ENCODE measurements at regions not wholly inside any gene's neighbourhood (a gene's known extent, or its start where the extent isn't known, plus 50 kb on each side); places are given as distances from the start of the nearest gene placed in this dataset.

GRCh38 chr6:145206247-145206907 lies 528.9 kb downstream of the EPM2A start:
- in situ Hi-C loops (cut with MboI; ENCODE audit: low pct_unique_long_range_greater_than_20kb, low sequenced_read_pairs), result no loop called here
- no peak for DNase-seq

- in situ Hi-C loops (cut with MboI; ENCODE audit: low pct_unique_long_range_greater_than_20kb, low sequenced_read_pairs), result no loop called here
- DNase-seq, result no peak
Observed at GRCh38 chr6:145208474-145208873, 526.8 kb downstream of the EPM2A start.

- DNase-seq, result no peak
- in situ Hi-C loops (cut with MboI; ENCODE audit: low pct_unique_long_range_greater_than_20kb, low sequenced_read_pairs), result no loop called here
Observed at GRCh38 chr6:145209272-145209671, 526.0 kb downstream of the EPM2A start.

- in situ Hi-C loops (cut with MboI; ENCODE audit: low pct_unique_long_range_greater_than_20kb, low sequenced_read_pairs), result no loop called here
- DNase-seq, result peak; percentile 12
Observed at GRCh38 chr6:145212813-145213212, 522.5 kb downstream of the EPM2A start.

- no peak for DNase-seq
- in situ Hi-C loops (cut with MboI; ENCODE audit: low pct_unique_long_range_greater_than_20kb, low sequenced_read_pairs), result no loop called here
Observed at GRCh38 chr6:145213614-145214013, 521.7 kb downstream of the EPM2A start.

- DNase-seq, result peak; percentile 49
- in situ Hi-C loops (cut with MboI; ENCODE audit: low pct_unique_long_range_greater_than_20kb, low sequenced_read_pairs), result no loop called here
Observed at GRCh38 chr6:145214570-145214969, 520.8 kb downstream of the EPM2A start.

GRCh38 chr6:145224450-145224849 lies 510.9 kb downstream of the EPM2A start:
- DNase-seq, result no peak
- in situ Hi-C loops (cut with MboI; ENCODE audit: low pct_unique_long_range_greater_than_20kb, low sequenced_read_pairs), result no loop called here

GRCh38 chr6:145225500-145225899 lies 509.8 kb downstream of the EPM2A start:
- in situ Hi-C loops (cut with MboI; ENCODE audit: low pct_unique_long_range_greater_than_20kb, low sequenced_read_pairs), result no loop called here
- DNase-seq, result no peak

GRCh38 chr6:145227593-145227992 lies 507.7 kb downstream of the EPM2A start:
- DNase-seq, result no peak
- in situ Hi-C loops (cut with MboI; ENCODE audit: low pct_unique_long_range_greater_than_20kb, low sequenced_read_pairs), result no loop called here

GRCh38 chr6:145228962-145229582 lies 506.2 kb downstream of the EPM2A start:
- in situ Hi-C loops (cut with MboI; ENCODE audit: low pct_unique_long_range_greater_than_20kb, low sequenced_read_pairs), result no loop called here
- no peak for DNase-seq

- DNase-seq, result no peak
- in situ Hi-C loops (cut with MboI; ENCODE audit: low pct_unique_long_range_greater_than_20kb, low sequenced_read_pairs), result no loop called here
Observed at GRCh38 chr6:145233955-145234354, 501.4 kb downstream of the EPM2A start.

- in situ Hi-C loops (cut with MboI; ENCODE audit: low pct_unique_long_range_greater_than_20kb, low sequenced_read_pairs), result no loop called here
Observed at GRCh38 chr6:145235207-145235606, 500.1 kb downstream of the EPM2A start.

GRCh38 chr6:145238787-145239186 lies 496.5 kb downstream of the EPM2A start:
- in situ Hi-C loops (cut with MboI; ENCODE audit: low pct_unique_long_range_greater_than_20kb, low sequenced_read_pairs), result no loop called here
- DNase-seq, result no peak

More at GRCh38 chr6:145235207-145235606, 500.1 kb downstream of the EPM2A start:
- no peak for DNase-seq

- no peak for DNase-seq
- in situ Hi-C loops (cut with MboI; ENCODE audit: low pct_unique_long_range_greater_than_20kb, low sequenced_read_pairs), result no loop called here
Observed at GRCh38 chr6:145241039-145241438, 494.3 kb downstream of the EPM2A start.

GRCh38 chr6:145241721-145242120 lies 493.6 kb downstream of the EPM2A start:
- in situ Hi-C loops (cut with MboI; ENCODE audit: low pct_unique_long_range_greater_than_20kb, low sequenced_read_pairs), result no loop called here
- peak; percentile 12 for DNase-seq

GRCh38 chr6:145244349-145245100 lies 490.8 kb downstream of the EPM2A start:
- in situ Hi-C loops (cut with MboI; ENCODE audit: low pct_unique_long_range_greater_than_20kb, low sequenced_read_pairs), result no loop called here
- DNase-seq, result no peak

GRCh38 chr6:145245119-145245518 lies 490.2 kb downstream of the EPM2A start:
- in situ Hi-C loops (cut with MboI; ENCODE audit: low pct_unique_long_range_greater_than_20kb, low sequenced_read_pairs), result no loop called here
- DNase-seq, result no peak

GRCh38 chr6:145247692-145248419 lies 487.5 kb downstream of the EPM2A start:
- in situ Hi-C loops (cut with MboI; ENCODE audit: low pct_unique_long_range_greater_than_20kb, low sequenced_read_pairs), result no loop called here
- no peak for DNase-seq

GRCh38 chr6:145250436-145250835 lies 484.9 kb downstream of the EPM2A start:
- no peak for DNase-seq
- in situ Hi-C loops (cut with MboI; ENCODE audit: low pct_unique_long_range_greater_than_20kb, low sequenced_read_pairs), result no loop called here

- DNase-seq, result no peak
- in situ Hi-C loops (cut with MboI; ENCODE audit: low pct_unique_long_range_greater_than_20kb, low sequenced_read_pairs), result no loop called here
Observed at GRCh38 chr6:145252737-145253136, 482.6 kb downstream of the EPM2A start.
